DND-41 (cell line): ENCODE measurements at regions not wholly inside any gene's neighbourhood (a gene's known extent, or its start where the extent isn't known, plus 50 kb on each side); places are given as distances from the start of the nearest gene placed in this dataset.

Experiments
- CTCF ChIP-seq: IDR thresholded peaks from 2 replicates; pipeline ENCODE4 v1.5.1; 2012; ENCODE audit warnings: borderline replicate concordance, low read length, moderate library complexity, mild to moderate bottlenecking; ENCODE audit not compliant: poor library complexity, severe bottlenecking; ENCODE audit errors: extremely low read depth
- EZH2 ChIP-seq: IDR thresholded peaks from 3 replicates; pipeline ENCODE4 v1.6.1; 2012; ENCODE audit warnings: borderline replicate concordance, low read depth, mild to moderate bottlenecking, moderate library complexity, low read length, inconsistent platforms; ENCODE audit not compliant: severe bottlenecking

GRCh38 chr19:28686756-28687155, 526.2 kb downstream of the UQCRFS1 start:
- TF ChIP-seq CTCF = no peak
- no peak for TF ChIP-seq EZH2
